WERI-Rb-1 (cell line): ENCODE measurements at regions not wholly inside any gene's neighbourhood (a gene's known extent, or its start where the extent isn't known, plus 50 kb on each side); places are given as distances from the start of the nearest gene placed in this dataset.

Experiments used
- DNase-seq: peaks from one replicate; pipeline ENCODE4 v3.0.0-alpha.2; 2020
- H3K27ac ChIP-seq: fragments of 250-450 bp; sonication (Bioruptor Pico); 2 replicates; pipeline ENCODE4 v1.5.1; 2020; ENCODE audit warnings: mild to moderate bottlenecking, moderate library complexity
- H3K27me3 ChIP-seq: fragments of 250-450 bp; sonication (Bioruptor Pico); 2 replicates; pipeline ENCODE4 v1.5.1; 2021; ENCODE audit warnings: mild to moderate bottlenecking, low read depth, moderate library complexity; ENCODE audit not compliant: insufficient read depth, severe bottlenecking
- H3K36me3 ChIP-seq: fragments of 250-450 bp; sonication (Bioruptor Pico); 2 replicates; pipeline ENCODE4 v1.5.1; 2020; ENCODE audit warnings: mild to moderate bottlenecking, moderate library complexity
- H3K4me3 ChIP-seq: 2 replicates; pipeline ENCODE4 v1.5.1; 2011; ENCODE audit warnings: low read depth, mild to moderate bottlenecking, control low read depth, low read length
- H3K9me3 ChIP-seq: fragments of 250-450 bp; sonication (Bioruptor Pico); 2 replicates; pipeline ENCODE4 v1.5.1; 2021; ENCODE audit warnings: mild to moderate bottlenecking, moderate library complexity; ENCODE audit not compliant: severe bottlenecking
- TF ChIP-seq, protein P1 (sequence below): IDR thresholded peaks from 2 replicates; pipeline ENCODE4 v1.5.1; 2011; ENCODE audit warnings: low read depth, mild to moderate bottlenecking, control low read depth, inconsistent platforms, low read length

DNA sequence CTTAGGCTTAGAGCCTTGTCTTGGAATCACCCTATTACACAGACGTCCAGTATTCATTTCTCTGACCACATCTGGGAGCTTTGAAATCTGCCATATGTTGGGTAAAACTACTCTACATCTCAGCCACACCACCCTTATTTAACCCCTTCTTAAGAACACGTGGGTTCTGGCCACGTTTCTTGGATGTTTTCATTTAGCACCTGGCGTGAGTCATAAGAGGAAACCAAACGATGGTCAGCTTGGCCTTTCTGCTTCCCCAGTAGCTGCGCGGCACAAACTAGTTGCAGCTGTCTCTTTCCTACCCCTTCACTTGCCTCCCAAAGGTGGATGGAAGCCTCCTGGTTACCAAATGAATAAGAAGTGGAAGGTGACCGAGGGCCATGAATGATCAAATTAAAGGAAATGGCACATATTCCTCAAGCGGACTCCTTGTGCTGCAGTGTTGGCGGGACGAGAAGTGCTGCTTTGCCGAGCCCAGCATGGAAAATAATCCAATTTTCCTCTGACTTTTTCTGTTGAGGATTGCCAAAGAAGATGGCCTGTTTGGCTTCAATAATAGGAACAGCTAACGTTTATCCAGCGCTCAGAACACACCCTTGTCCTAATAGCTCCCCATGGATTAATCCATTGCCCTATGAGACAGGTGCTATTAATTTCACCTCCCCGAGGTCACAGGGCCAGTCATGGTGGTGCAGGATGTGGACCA, 154.1 kb downstream of the ZNF664 start:
- no peak overlapping the region for H3K27ac ChIP-seq
- no peaks in the 10 kb centered on the region for H3K9me3 ChIP-seq
- no peaks in the 10 kb centered on the region for H3K36me3 ChIP-seq
- H3K27me3 ChIP-seq, result no peaks in the 10 kb centered on the region
- TF ChIP-seq, protein P1, sequence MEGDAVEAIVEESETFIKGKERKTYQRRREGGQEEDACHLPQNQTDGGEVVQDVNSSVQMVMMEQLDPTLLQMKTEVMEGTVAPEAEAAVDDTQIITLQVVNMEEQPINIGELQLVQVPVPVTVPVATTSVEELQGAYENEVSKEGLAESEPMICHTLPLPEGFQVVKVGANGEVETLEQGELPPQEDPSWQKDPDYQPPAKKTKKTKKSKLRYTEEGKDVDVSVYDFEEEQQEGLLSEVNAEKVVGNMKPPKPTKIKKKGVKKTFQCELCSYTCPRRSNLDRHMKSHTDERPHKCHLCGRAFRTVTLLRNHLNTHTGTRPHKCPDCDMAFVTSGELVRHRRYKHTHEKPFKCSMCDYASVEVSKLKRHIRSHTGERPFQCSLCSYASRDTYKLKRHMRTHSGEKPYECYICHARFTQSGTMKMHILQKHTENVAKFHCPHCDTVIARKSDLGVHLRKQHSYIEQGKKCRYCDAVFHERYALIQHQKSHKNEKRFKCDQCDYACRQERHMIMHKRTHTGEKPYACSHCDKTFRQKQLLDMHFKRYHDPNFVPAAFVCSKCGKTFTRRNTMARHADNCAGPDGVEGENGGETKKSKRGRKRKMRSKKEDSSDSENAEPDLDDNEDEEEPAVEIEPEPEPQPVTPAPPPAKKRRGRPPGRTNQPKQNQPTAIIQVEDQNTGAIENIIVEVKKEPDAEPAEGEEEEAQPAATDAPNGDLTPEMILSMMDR, result no peak
- no peak for DNase-seq
- no peak overlapping the region for H3K4me3 ChIP-seq

DNA sequence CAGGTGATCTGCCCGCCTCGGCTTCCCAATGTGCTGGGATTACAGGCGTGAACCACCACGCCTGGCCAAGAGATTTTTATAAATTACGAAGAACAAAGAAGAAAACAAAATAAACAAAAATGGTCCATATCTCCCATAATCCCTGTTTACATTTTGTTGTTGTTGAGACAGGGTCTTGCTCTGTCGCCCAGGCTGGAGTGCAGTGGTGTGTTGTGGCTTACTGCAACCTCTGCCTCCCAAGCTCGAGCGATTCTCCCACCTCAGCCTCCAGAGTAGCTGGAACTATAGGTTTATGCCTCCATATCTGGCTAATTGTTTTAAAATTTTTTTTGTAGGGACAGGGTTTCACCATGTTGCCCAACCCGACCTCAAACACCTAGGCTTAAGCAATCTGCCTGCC, 156.1 kb downstream of the ZNF664 start:
- TF ChIP-seq, protein P1, result no peak
- Histone ChIP-seq H3K27ac (no peak overlapping the region), H3K27me3 (no peaks in the 10 kb centered on the region), H3K4me3 (no peak overlapping the region), H3K36me3 (no peaks in the 10 kb centered on the region), H3K9me3 (no peaks in the 10 kb centered on the region)
- no peak for DNase-seq

DNA sequence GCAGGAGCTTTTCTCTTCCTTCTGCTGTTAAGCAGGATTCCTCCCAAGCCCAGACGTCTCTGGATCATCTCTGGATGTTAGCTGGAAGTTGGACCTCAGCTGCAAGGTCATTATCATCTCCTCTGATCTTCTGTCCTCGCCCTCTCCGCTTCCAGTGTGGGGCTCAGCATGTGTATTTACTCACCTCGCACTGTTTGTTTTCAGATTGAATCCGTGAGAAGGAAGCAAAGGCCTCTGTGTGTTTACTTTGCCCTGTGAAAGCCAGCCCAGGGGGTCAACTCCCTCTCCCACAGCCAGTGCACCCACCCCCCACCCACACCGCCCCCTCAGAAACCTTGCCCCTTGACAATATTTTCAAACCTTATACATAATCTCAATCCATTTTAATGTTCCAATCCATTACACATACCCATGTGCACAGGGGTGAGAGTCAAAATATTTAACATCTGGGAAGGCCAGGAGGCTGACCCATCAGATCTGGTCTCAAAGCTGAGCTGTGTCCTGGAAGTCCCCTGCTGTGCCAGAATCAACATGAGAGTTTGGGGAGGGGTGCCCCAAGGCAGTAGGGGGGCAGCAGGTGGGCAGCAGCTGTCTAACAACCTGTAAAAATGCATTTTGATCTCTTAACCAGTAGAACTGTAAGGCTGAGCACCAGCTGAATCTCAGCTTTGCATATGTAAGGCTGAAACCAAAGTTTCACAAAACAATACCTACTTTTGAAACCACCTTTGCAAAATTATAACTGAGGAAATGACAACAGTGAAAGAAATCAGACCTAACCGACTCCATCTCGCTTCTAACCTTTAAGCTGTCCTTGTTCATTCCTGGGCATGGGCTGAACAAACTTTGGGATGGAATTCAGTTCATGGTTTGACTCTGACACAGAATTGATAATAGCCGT, 157.9 kb downstream of the ZNF664 start:
- H3K27me3 ChIP-seq, result no peaks in the 10 kb centered on the region
- H3K4me3 ChIP-seq, result no peak overlapping the region
- no peaks in the 10 kb centered on the region for H3K36me3 ChIP-seq
- DNase-seq, result no peak
- H3K9me3 ChIP-seq, result no peaks in the 10 kb centered on the region
- TF ChIP-seq, protein P1, result no peak
- no peak overlapping the region for H3K27ac ChIP-seq

DNA sequence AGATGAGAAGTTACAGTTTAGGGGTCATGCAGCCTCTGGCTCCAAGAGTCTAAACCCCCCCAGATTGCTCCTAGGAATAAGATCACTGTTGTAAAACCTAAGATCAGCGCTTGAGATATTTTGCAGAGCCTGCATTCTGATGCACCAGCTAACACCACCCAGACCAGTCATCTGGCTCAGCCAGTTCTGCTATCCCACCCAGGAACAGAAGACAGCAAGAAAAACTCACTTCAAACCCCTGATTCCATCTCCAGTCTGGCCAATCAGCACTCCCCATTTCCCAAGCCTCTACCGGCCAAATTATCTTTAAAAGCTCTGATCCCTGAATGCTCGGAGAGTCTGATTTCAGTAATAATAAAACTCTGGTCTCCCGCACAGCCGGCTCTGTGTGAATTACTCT, 158.6 kb downstream of the ZNF664 start:
- DNase-seq, result no peak
- Histone ChIP-seq H3K36me3 (no peaks in the 10 kb centered on the region), H3K27ac (no peak overlapping the region), H3K27me3 (no peaks in the 10 kb centered on the region), H3K4me3 (no peak overlapping the region), H3K9me3 (no peaks in the 10 kb centered on the region)
- TF ChIP-seq, protein P1, result no peak

DNA sequence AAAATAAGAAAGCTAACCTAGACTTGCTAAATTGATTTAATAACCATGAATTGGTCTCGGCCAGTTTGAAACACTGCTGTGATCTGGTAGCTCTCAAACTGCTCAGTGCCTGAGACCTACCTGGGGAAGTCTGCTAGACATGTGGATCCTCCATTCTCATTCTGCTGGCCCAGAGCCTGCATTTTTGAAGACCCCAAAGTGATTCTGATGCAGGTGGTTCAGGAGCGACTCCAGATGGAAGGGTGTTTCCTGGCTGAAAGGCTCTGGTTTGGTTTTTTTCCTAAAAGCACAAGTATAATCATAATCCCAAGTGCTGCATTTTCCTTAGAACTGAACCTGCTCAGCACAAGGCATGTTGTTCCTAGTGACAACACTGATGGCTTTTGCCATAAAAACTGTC, 159.5 kb downstream of the ZNF664 start:
- Histone ChIP-seq H3K9me3 (peaks cover 4% of the 10 kb centered on the region), H3K4me3 (no peak overlapping the region), H3K27ac (no peak overlapping the region), H3K36me3 (no peaks in the 10 kb centered on the region), H3K27me3 (no peaks in the 10 kb centered on the region)
- no peak for DNase-seq
- TF ChIP-seq, protein P1, result no peak
